ENCODE measurements at regions not wholly inside any gene's neighbourhood (a gene's known extent, or its start where the extent isn't known, plus 50 kb on each side); places are given as distances from the start of the nearest gene placed in this dataset.

DNA sequence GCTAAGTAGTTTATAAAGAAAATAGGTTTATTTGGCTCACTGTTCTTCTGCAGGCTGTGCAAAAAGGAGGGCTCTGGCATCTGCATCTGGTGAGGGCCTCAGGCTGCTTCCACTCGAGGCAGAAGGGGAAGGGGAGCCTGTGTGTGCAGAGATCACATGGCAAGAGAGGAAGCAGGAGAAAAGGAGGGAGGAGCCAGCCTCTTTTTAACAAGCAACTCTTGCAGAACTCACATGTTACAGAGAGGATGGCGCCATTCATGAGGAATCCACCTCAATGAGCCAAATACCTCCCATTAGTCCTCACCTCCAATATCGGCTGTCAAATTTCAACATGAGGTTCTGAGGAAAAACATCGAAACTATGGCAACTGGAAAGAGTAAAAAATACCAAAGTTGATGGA is 666.6 kb upstream of the SLC35B3 start:
- Histone ChIP-seq H2AK9ac (replicated peaks; ENCODE audit: low read depth, low read length, poor library complexity) (no peak overlapping the region), H3K4me2 (ENCODE audit: low read depth, low read length) (no peak overlapping the region), H4K8ac (ENCODE audit: low read depth in 2 of 2, low read length in 2 of 2) (no peak overlapping the region), H3K79me1 (ENCODE audit: low read depth in 1 of 2, low read length in 2 of 2) (no peaks in the 10 kb centered on the region), H3K23ac (ENCODE audit: low read depth, low read length) (no peak overlapping the region), H3K9me1 (ENCODE audit: insufficient read depth, low read length) (no peaks in the 10 kb centered on the region), H2BK120ac (ENCODE audit: low read depth, low read length) (no peak overlapping the region), H2BK15ac (ENCODE audit: low read depth, low read length) (no peak overlapping the region), H2BK5ac (ENCODE audit: low read depth, low read length, poor library complexity, severe bottlenecking) (no peak overlapping the region), H3K4me1 (ENCODE audit: control insufficient read depth, insufficient read depth, low read length) (no peaks in the 10 kb centered on the region), H2BK20ac (ENCODE audit: low read depth, low read length) (no peak overlapping the region), H3K9me3 (ENCODE audit: control insufficient read depth, insufficient read depth, low read length) (no peaks in the 10 kb centered on the region), H4K5ac (ENCODE audit: low read depth, low read length) (no peak overlapping the region), H3K14ac (replicated peaks; ENCODE audit: low read depth, low read length) (no peak overlapping the region), H3K18ac (ENCODE audit: low read depth, low read length) (no peak overlapping the region), H3K27ac (ENCODE audit: insufficient read depth, low read length) (no peak overlapping the region), H2AK5ac (ENCODE audit: low read depth, low read length) (no peak overlapping the region), H4K20me1 (ENCODE audit: insufficient read depth, low read length) (no peaks in the 10 kb centered on the region), H3K36me3 (ENCODE audit: control insufficient read depth, insufficient read depth, low read length) (no peaks in the 10 kb centered on the region), H4K91ac (ENCODE audit: insufficient read depth, low read depth, low read length) (no peak overlapping the region), H3K56ac (ENCODE audit: extremely low read depth, insufficient read depth, low read length) (no peak overlapping the region), H3K4me3 (ENCODE audit: insufficient read depth, low read depth, low read length) (no peak overlapping the region), H3K4ac (ENCODE audit: low read depth, low read length) (no peak overlapping the region), H3K9ac (ENCODE audit: low read depth, low read length) (no peak overlapping the region), H2AFZ (replicated peaks; ENCODE audit: low read length, poor library complexity) (no peak overlapping the region), H3K27me3 (ENCODE audit: control insufficient read depth, insufficient read depth, low read length) (no peaks in the 10 kb centered on the region)
- dilution Hi-C loops (cut with HindIII; ENCODE audit: low sequenced_read_pairs, unreplicated experiment), result no loop called here
- intact Hi-C loops (cut with micrococcal nuclease), result no loop called here
- DNase-seq, result no peak
- no peak for ATAC-seq (ENCODE audit: low read depth)
- no TSS peak for BruUV-seq (replicated peaks)
- in situ Hi-C loops (cut with MboI; ENCODE audit: low sequenced_read_pairs), result no loop called here
- no peak for TF ChIP-seq NFE2L2 (IDR thresholded peaks at IDR 0.05; ENCODE audit: low read depth, low read length)
- no peak for TF ChIP-seq CHD1 (IDR thresholded peaks at IDR 0.05; ENCODE audit: low read depth, low read length)
- no CpG with 5 or more reads among the region's 4 CpGs for WGBS, 2 experiments (ENCODE audit: extremely low coverage in 2 of 2, insufficient read length in 1 of 2)
- POLR2A ChIA-PET (ENCODE audit: unreplicated experiment), result no interaction called here
- CTCF ChIA-PET, result no interaction called here
